Cardiac fibroblast (primary cell): ENCODE measurements at regions not wholly inside any gene's neighbourhood (a gene's known extent, or its start where the extent isn't known, plus 50 kb on each side); places are given as distances from the start of the nearest gene placed in this dataset.

Source experiments
- DNase-seq, 2 donors: peaks; one replicate each; pipeline versions ENCODE4 v3.0.0 to v3.0.0-alpha.2; 2010; ENCODE audit warnings: low read depth in 2 of 2
- H3K4me3 ChIP-seq, 2 donors: replicated peaks in 1 of 2; 1 replicate in 1 of 2; 2 replicates in 1 of 2; pipeline ENCODE4 v1.5.1; 2011; ENCODE audit warnings: low read depth in 2 of 2, low read length in 2 of 2, mild to moderate bottlenecking in 2 of 2, moderate library complexity in 1 of 2
- TF ChIP-seq, protein P1 (sequence below): IDR thresholded peaks from one replicate; pipeline ENCODE4 v1.5.1; 2011; ENCODE audit warnings: low read depth, mild to moderate bottlenecking, low read length, inconsistent platforms

DNA sequence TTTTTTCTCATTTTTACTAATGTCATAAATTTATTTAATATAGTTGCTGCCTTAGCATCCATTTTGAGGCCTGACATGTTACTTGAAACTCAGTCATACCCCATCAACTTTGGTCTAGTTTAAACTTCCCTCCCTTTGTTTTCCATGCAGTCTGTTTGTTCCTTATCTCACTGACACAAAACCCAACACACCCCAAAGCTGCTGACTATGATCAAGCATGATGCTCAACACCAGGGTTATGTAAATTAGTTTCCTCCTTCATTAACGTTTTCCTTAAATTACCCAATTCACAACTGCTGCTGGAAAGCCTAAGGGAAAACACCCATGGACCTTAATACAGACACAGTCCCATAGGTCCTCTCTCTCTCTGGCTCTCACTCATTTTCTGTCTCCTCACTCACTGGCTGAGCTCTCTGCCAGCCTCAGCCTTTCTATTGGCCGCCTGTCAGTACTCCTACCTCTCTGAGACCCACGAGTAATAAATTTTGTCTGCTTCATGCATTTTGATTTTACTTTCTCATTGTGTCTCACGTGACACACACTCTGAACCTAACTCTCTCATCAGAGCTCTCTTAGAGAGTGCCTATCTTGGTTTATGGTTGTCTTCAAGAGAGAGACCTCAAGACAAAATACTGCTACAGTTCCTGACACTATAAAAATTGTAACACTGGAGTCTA lies 904.5 kb downstream of the C6orf118 start:
- DNase-seq = no peak
- TF ChIP-seq, protein P1, sequence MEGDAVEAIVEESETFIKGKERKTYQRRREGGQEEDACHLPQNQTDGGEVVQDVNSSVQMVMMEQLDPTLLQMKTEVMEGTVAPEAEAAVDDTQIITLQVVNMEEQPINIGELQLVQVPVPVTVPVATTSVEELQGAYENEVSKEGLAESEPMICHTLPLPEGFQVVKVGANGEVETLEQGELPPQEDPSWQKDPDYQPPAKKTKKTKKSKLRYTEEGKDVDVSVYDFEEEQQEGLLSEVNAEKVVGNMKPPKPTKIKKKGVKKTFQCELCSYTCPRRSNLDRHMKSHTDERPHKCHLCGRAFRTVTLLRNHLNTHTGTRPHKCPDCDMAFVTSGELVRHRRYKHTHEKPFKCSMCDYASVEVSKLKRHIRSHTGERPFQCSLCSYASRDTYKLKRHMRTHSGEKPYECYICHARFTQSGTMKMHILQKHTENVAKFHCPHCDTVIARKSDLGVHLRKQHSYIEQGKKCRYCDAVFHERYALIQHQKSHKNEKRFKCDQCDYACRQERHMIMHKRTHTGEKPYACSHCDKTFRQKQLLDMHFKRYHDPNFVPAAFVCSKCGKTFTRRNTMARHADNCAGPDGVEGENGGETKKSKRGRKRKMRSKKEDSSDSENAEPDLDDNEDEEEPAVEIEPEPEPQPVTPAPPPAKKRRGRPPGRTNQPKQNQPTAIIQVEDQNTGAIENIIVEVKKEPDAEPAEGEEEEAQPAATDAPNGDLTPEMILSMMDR = no peak
- no peak overlapping the region for H3K4me3 ChIP-seq

DNA sequence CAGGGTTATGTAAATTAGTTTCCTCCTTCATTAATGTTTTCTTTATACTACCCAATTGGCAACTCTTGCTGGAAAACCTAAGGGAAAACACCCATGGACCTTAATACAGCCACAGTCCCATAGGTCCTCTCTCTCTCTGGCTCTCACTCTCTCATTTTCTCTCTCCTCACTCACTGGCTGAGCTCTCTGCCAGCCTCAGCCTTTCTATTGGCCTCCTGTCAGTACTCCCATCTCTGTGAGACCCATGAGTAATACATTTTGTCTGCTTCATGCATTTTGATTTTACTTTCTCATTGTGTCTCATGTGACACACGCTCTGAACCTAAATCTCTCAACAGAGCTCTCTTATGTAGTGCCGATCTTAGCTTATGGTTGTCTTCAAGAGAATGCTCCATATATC lies 907.5 kb downstream of the C6orf118 start:
- peak in 1 of 2 donors; percentile 40 for DNase-seq
- H3K4me3 ChIP-seq = no peak overlapping the region
- TF ChIP-seq, protein P1 = no peak

GRCh38 chr6:164398647-164399046 lies 910.8 kb downstream of the C6orf118 start:
- TF ChIP-seq, protein P1 = no peak
- H3K4me3 ChIP-seq = no peak overlapping the region
- DNase-seq = peak in 1 of 2 donors; percentile 15

- H3K4me3 ChIP-seq = peak overlapping the region in 1 of 2 donors; percentile 28
- peak in 1 of 2 donors; percentile 29 for DNase-seq
- TF ChIP-seq, protein P1 = no peak
Observed at GRCh38 chr6:164396071-164397047, 913.0 kb downstream of the C6orf118 start.

DNA sequence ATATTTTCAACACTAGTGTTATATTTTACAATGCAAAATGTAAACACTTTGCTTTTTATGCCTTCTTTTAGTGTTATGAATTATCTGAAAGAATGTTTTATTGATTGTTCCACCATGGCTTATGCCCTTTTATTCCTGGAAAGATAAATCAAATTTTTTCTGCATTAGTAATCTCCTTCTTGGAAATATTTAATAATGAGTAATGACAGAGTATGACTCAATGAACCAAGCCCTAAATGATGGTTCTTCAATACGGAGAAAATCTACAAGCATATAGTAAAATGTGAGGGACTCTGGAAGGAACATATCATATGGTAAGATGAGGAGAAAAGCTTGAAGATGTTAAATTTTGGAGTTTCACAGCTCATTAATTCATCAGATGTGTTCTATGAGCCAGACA lies 929.6 kb downstream of the C6orf118 start:
- DNase-seq = peak in 1 of 2 donors; percentile 53
- no peak overlapping the region for H3K4me3 ChIP-seq
- TF ChIP-seq, protein P1 = no peak

GRCh38 chr6:164378330-164378729 lies 931.1 kb downstream of the C6orf118 start:
- TF ChIP-seq, protein P1 = no peak
- no peak for DNase-seq
- H3K4me3 ChIP-seq = no peak overlapping the region
